Frontal cortex (tissue), 3 donors: ENCODE measurements at regions not wholly inside any gene's neighbourhood (a gene's known extent, or its start where the extent isn't known, plus 50 kb on each side); places are given as distances from the start of the nearest gene placed in this dataset.
"Not testable (repeated sequence)": the region's sequence is repeated elsewhere in the genome, so short reads cannot be mapped to it uniquely, and the experiment has no call there.

ENCODE experiments used
- DNase-seq, 2 donors: peaks; one replicate each; pipeline ENCODE4 v3.0.0; 2012; ENCODE audit warnings: low spot score in 2 of 2
- FAIRE-seq: peaks from 2 replicates; lab custom pipeline; 2012; peaks lifted over from hg19 to GRCh38; lab: Jason Lieb, UNC
- donor health status: control.
- donor health status: control.
- donor health status: control.

- FAIRE-seq = no peak
- no peak for DNase-seq
Measured at GRCh38 chr1:224791362-224791941, 138.0 kb upstream of the DNAH14 start.

- FAIRE-seq (no peak), DNase-seq (no peak)
Measured at GRCh38 chr1:224795591-224795990, 133.9 kb upstream of the DNAH14 start.

DNA sequence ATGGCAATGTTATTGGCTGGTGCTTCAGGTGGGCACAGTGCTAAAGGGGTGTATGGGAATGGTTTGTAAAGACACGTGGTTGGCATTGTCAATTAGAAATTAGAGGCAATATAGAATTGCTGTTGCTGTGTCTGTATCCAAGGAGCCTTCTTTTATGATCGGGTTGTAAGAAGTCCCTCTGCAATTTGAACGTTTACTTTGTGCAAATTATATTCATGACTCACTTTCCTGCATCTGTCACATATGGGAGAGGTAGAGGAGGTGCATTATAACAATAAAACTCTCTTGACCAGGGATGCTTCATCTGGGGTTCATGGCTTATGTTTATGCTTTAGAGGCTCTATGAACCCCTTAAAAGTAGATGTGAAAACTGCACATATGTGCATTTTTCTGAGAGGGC, 130.4 kb upstream of the DNAH14 start:
- FAIRE-seq = no peak
- no peak for DNase-seq

- no peak for DNase-seq
- FAIRE-seq = no peak
Measured at GRCh38 chr1:224800486-224801119, 128.9 kb upstream of the DNAH14 start.

DNA sequence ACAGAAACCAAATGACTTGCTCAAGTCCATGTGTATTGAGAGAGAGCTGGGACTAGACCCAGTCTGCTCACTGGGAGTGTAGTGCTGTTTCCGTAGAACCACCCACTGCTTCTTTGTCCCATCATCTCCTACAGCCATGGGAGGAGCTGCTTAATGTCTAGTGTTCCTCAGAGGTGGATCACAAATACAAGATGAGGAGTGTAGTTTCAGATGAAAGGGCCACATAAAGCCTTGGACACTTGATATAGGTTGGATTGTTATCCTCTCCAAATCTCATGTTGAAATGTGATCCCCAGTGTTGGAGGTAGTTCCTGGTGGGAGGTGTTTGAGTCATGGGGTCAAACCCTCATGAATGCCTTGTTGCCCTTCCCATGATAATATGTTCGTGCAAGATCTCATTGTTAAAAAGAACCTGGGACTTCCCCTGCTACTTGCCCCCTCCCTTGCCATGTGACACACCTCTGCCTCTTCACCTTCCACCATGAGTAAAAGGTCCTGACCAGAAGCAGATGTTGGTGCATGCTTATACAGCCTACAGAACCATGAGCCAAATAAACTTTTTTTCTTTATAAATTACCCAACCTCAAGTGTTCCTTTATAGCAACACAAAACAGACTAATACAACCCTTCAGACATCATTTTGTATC, 127.5 kb upstream of the DNAH14 start:
- DNase-seq (no peak), FAIRE-seq (no peak)

DNA sequence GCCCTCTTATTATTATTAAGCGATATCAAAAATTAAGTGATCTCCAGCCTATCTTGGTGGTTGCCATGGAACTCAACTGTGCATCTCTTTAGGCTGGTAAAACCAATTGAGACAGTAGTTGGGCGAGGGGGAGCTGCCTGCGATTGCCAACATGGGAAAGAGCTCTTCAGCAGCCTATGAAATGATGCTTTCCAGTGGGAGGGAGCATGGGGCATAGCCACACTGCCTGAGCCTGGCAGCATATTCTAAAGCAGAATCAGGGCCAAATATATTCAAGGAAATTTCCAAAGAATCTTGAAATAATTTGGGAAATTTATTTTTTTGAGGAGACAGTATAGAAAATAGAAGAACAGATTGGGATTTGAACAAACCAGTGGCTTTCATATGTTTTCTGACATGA, 126.9 kb upstream of the DNAH14 start:
- DNase-seq (no peak), FAIRE-seq (no peak)

GRCh38 chr1:224804220-224804619, 125.3 kb upstream of the DNAH14 start:
- FAIRE-seq = no peak
- DNase-seq = no peak

DNA sequence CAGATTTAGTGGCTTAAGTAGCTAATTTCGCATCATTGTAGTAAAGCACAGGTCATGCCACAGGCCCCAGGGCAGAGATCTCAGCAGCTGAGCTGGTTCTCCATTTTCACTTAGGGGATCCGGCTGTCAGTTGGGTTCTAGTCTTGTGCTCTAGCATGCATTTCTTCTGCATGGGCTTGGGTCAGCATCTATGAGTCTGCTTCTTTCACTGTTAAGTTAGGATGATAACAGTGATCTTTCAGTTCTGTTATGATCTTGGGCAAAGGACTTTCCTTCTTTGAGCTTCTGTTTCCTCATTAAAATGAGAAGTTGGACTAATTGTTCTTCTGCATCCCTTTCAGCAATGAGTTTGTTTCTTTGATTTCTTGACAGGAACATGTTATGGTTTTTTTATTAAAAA, 123.6 kb upstream of the DNAH14 start:
- no peak for DNase-seq

DNA sequence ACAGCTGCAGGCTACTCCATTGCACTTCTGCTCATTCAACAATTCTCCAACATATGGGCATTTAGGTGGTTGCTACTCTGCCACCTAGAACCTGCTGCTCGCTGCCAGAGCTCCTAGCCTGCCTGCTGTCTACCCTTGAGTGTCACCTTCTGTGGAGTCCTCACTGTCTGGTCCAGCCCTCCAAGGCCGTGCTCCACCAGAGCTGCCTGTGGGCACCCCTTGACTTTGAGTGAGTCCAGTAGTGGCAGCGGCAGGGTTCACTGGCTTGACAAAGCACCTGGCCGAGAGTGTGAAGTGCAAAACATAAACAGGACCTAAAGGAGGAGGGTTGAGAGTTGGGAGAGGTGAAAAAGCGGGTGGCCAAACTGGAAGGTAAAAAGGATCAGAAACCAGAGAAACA, 120.3 kb upstream of the DNAH14 start:
- FAIRE-seq (no peak), DNase-seq (no peak)

More for the DNA sequence above, 123.6 kb upstream of the DNAH14 start:
- no peak for FAIRE-seq

- FAIRE-seq (no peak), DNase-seq (no peak)
Measured at GRCh38 chr1:224809613-224810012, 119.9 kb upstream of the DNAH14 start.

DNA sequence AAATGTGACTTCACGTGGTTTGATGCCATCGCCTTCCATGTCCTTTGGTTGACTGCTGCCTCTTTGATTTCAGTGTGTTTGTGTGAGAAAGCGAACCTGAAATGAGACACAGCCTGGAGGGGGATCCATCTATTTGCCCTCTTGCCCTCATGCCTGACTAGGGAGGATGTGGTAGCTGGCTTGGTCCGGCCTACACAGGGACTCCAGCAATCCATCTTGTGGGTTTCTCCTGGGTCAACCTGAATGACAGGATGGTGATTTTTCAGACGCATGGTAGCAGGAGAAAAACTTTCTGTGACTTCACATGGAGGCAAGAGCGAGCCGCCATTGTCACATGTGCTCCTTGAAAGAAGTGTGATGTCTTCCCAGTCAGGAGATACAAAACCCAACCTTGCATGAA, 117.9 kb upstream of the DNAH14 start:
- FAIRE-seq (no peak), DNase-seq (no peak)

DNA sequence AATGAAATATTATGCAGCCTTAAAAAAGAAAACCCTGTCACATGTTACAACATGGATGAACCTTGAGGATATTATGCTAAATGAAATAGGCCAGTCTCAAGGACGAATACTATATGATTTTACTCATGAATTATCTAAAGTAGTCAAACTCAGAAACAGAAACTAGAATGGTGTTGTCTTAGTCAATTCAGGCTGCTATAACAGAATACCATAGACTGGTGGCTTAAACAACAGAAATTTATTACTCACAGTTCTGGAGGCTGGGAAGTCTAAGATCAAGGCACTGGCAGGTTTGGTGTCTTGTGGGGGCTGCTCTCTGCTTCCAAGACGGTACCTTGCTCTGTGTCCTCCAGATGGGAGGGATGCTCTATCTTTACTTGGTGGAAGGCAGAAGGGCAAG, 113.8 kb upstream of the DNAH14 start:
- FAIRE-seq (no peak), DNase-seq (no peak)

DNA sequence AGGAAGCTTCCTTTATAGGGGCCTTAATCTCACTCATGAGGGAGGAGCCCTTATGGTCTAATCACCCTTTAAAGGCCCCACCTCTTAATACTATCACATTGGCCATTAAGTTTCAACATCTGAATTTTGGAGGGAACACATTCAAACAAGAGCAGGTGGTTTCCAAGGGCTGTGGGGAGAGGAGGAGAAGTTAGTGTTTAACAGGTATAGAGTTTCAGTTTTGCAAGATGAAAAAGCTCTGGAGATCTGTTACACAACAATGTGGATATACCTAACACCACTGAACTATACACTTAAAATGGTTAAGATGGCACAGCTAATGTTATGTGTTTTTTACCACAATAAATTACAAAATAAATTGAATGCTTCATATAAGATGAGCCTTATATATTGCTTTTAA, 113.4 kb upstream of the DNAH14 start:
- DNase-seq = no peak
- FAIRE-seq = no peak

GRCh38 chr1:224817382-224817781, 112.1 kb upstream of the DNAH14 start:
- DNase-seq (no peak), FAIRE-seq (no peak)

GRCh38 chr1:224819861-224820260, 109.6 kb upstream of the DNAH14 start:
- no peak for FAIRE-seq
- no peak for DNase-seq

GRCh38 chr1:224820341-224820740, 109.1 kb upstream of the DNAH14 start:
- DNase-seq (no peak), FAIRE-seq (no peak)

GRCh38 chr1:224821751-224822150, 107.7 kb upstream of the DNAH14 start:
- not testable (repeated sequence) for DNase-seq, FAIRE-seq

- FAIRE-seq (no peak), DNase-seq (no peak)
Measured at GRCh38 chr1:224825525-224826000, 103.9 kb upstream of the DNAH14 start.

DNA sequence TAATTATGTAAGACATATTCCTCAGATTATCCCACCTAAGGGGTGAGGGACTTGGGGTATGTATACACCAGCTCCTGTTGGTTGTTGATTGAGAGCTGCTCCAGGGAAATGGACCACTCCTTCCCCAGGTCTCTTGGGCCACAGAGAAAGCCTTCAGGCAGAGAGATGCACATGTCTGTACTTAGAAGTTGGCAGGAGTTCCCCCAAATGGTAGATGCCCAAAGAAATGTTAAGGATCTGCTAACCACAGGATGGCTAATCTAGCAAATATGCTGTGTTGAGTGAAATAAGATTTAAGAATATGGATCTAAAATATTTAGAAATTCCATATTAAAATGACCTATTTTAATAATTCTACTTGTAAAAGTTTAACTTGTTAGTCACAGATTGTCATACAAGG, 100.8 kb upstream of the DNAH14 start:
- FAIRE-seq (no peak), DNase-seq (no peak)

DNA sequence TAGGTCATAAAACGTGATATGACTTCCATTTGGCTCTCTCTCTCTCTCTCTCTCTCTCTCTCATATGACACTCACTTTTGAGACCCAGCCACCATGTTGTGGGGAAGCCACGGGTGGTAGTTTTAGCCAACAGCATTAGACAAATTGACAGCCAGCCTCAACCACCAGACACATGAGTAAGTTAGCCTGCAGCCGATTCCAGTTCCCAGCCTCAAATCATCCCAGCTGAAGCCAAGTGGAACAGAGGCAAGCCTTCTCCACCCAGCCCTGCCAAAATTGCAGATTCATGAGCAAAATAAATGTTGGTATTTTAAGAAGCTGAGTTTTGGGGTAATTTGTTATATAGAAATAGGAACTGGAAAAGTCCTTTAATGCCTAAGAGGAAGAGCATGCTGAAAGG, 98.0 kb upstream of the DNAH14 start:
- no peak for DNase-seq
- no peak for FAIRE-seq

DNA sequence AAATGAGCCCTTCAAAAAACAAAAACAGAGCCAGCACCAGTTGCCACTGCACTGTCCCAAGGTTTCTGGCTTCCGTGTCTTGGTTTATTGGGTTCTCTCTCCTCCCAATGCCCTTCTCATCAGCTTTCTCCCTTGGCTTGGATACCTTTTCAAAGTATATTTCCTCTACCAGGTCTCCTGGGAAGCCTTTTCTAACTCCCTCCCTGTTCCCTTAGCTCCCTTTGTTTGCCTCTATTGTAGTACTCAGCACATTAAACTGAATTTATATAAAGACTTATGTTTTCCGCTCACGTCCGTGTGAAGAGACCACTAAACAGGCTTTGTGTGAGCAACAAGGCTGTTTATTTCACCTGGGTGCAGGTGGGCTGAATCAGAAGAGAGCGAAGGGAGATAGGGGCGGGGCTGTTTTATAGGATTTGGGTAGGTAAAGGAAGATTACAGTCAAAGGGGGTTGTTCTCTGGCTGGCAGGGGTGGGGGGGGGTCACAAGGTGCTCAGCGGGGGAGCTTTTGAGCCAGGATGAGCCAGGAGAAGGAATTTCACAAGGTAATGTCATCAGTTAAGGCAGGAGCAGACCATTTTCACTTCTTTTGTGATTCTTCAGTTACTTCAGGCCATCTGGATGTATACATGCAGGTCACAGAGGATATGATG, 89.7 kb upstream of the DNAH14 start:
- FAIRE-seq, DNase-seq: not testable (repeated sequence)
